HG03196 (cell line): ENCODE measurements at regions not wholly inside any gene's neighbourhood (a gene's known extent, or its start where the extent isn't known, plus 50 kb on each side); places are given as distances from the start of the nearest gene placed in this dataset.

Experiments
- ATAC-seq: cut with Tn5 transposase; IDR thresholded peaks from one replicate; pipeline ENCODE4 v1.9.1; 2021; ENCODE audit not compliant: unreplicated experiment

DNA sequence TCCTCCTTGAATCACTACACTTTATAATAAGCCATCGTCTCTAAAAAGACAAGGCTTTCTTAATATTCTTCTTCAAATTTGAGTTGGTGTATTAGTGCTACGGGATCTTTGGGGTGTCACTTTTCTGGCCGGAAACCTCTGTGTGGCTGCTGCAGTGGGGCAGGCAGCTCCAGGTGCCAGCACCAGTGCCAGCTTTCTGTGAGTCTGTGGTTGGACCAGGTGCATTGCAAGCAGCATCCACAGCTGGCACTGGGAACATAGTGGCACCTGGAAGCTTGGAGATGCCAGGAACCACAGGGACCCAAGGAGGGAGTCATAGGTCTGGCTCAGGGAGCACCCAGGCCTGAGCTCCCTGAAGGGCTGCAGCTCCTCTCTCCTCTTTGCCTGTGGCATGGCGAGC is 111.8 kb upstream of the RUNX3 start:
- no peak for ATAC-seq

DNA sequence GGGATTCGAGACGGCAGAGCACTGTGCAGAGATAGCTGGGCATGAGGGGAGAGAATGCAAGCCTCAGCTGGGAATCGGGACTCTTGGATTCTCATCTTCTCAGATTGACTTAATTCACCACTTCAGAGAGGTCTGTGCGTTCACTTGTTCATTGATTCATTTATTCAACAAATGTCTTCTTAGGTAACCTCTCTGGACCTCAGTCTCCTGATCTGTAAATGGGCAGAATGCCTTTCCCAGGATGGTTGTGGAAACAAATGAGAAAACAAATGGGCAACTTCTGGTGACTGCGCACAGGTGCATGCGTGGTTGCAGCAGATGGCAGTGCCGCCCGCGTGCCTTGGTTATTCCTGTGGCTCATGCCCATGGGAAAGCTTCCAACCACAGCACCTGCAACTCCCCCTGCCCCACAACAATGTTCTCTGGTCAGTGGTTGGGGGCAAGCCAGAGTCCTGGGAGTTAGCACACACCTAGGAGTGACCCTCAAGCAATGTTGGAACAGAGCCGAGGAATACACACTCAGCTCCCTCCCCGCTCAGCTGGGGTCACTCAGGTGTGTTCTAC is 110.1 kb upstream of the RUNX3 start:
- no peak for ATAC-seq

- no peak for ATAC-seq
Measured at GRCh38 chr1:25039229-25039628, 109.2 kb upstream of the RUNX3 start.

DNA sequence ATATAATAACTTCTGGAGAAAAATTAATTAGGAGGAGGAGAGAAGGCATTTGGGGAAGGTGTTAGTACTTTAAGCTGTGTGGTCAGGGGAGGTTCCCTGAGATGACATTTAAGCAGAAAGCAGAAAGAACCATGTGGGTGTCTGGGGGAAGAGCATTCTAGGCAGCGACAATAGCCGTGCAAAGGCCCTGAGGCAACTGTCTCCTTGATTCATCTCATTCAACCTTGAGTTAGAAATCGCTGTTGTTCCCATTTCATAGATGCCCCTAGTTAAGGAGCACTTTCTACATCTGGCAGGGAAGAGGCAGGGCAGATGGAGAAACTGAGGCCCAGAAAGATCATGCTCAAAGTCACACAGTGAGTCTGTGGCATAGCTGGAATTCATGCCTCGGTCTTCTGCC is 108.6 kb upstream of the RUNX3 start:
- no peak for ATAC-seq

GRCh38 chr1:25037174-25038074 is 107.3 kb upstream of the RUNX3 start:
- ATAC-seq: no peak

DNA sequence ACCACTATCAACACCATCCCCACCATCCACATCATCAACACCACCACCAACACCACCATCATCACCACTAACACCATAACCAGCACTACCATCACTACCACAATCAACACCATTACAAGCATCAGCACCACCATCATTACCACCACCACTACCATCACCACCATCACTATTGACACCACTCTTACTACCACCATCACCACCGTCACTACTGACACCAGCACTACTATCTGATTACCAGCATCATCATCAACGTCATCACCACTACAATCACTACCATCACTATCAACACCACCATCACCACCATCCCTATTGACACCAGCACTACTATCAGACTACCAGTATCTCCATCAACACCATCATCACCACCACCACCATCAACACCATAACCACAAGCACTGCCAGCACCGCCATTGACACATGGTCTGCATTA is 106.1 kb upstream of the RUNX3 start:
- ATAC-seq: no peak

DNA sequence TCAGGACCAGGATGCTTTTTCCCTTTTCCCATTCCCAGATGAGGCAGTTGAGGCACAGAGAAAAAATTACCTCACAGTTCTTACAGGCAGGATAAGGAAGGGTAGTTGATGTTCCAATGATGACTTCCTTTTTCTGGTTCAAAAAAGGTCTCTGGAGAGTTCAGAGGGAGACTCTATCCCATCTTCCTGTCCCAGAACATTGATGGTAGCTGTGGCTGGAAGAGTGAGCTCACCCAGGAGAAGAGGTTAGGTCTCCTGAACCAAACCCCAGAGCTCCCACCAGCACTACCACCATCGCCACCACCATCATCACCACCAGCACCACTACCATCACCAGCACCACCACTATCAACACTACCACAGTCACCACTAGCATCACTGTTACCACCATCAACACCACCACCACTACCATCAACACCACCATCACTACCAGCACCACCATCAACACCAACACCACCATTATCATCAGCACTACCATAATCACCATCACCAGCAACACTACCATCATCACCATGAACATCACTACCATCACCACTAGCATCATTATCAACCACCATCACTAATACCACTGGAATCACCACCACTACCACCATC is 105.5 kb upstream of the RUNX3 start:
- ATAC-seq: no peak

GRCh38 chr1:25034736-25035522 is 104.9 kb upstream of the RUNX3 start:
- no peak for ATAC-seq

GRCh38 chr1:25033828-25034705 is 104.0 kb upstream of the RUNX3 start:
- ATAC-seq: no peak

- no peak for ATAC-seq
Measured at GRCh38 chr1:25033030-25033827, 103.2 kb upstream of the RUNX3 start.

GRCh38 chr1:25031966-25032667 is 102.0 kb upstream of the RUNX3 start:
- peak; percentile 35 for ATAC-seq

GRCh38 chr1:25031601-25031965 is 101.5 kb upstream of the RUNX3 start:
- peak; percentile 18 for ATAC-seq

GRCh38 chr1:25030674-25031589 is 100.9 kb upstream of the RUNX3 start:
- peak; percentile 37 for ATAC-seq

- no peak for ATAC-seq
Measured at GRCh38 chr1:25030012-25030411, 99.9 kb upstream of the RUNX3 start.

DNA sequence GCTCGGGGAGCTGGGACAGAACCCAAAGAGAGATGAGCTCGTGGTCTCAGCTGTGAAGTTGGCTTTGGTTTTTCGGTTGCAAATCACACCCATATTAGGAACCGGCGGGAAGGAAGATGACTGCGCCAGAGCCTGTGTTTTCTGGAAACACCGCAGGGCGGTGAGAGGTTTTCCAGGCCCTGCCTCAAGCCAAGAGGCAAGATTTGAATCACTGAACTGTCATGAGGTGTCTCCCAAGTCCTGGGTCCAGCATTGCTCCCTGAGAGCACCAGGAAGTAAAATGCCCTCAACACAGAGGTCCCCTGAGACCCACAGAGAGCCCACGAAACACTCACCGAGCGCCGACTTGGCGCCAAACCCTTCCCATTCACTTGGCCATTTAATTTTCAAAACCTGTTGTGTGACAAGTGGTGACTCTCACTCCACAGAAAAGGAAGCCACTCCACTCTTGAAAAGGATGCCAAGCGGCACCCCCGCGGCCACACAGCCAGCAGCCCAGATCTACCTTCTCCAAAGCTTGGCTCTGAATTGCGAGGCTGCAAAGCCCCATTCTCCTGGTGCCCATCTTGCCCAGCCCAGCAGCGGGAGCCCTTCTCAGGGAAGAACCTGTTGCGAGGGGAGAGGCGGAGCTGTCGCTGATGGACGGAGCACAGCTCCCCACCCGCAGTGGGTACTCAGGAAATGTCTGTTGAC is 99.0 kb upstream of the RUNX3 start:
- no peak for ATAC-seq

- no peak for ATAC-seq
Measured at GRCh38 chr1:25028587-25028906, 98.5 kb upstream of the RUNX3 start.

GRCh38 chr1:25027822-25028586 is 97.9 kb upstream of the RUNX3 start:
- no peak for ATAC-seq
